Mesenchymal stem cell (in vitro differentiated cells and primary cell): ENCODE measurements at regions not wholly inside any gene's neighbourhood (a gene's known extent, or its start where the extent isn't known, plus 50 kb on each side); places are given as distances from the start of the nearest gene placed in this dataset.

Experiments used
- DNase-seq: peaks from one replicate; pipeline ENCODE4 v3.0.0-alpha.2; 2013
- H2AFZ ChIP-seq: one replicate; pipeline ENCODE4 v1.6.1; 2013; ENCODE audit warnings: low read depth, mild to moderate bottlenecking, control low read depth, inconsistent platforms, low read length, moderate library complexity
- H2AK5ac ChIP-seq: 2 replicates; pipeline ENCODE4 v1.6.1; 2013; ENCODE audit warnings: low read length, moderate library complexity, mild to moderate bottlenecking, inconsistent platforms; ENCODE audit not compliant: severe bottlenecking
- H2BK120ac ChIP-seq: one replicate; pipeline ENCODE4 v1.6.1; 2013; ENCODE audit warnings: low read depth, mild to moderate bottlenecking, inconsistent platforms, low read length, moderate library complexity
- H2BK12ac ChIP-seq, 2 experiments: one replicate each; pipeline ENCODE4 v1.6.1; 2013; ENCODE audit warnings: inconsistent platforms in 2 of 2, low read length in 2 of 2, mild to moderate bottlenecking in 2 of 2, moderate library complexity in 2 of 2, control low read depth in 1 of 2
- H2BK15ac ChIP-seq: one replicate; pipeline ENCODE4 v1.6.1; 2013; ENCODE audit warnings: mild to moderate bottlenecking, low read depth, inconsistent platforms; ENCODE audit not compliant: poor library complexity, severe bottlenecking
- H2BK5ac ChIP-seq: 2 replicates; pipeline ENCODE4 v1.6.1; 2013; ENCODE audit warnings: low read depth, mild to moderate bottlenecking, low read length, control low read depth, inconsistent platforms; ENCODE audit not compliant: poor library complexity, severe bottlenecking
- H3K14ac ChIP-seq, 2 experiments: one replicate each; pipeline ENCODE4 v1.6.1; 2013; ENCODE audit warnings: inconsistent platforms in 2 of 2, low read length in 2 of 2, control low read depth in 1 of 2, mild to moderate bottlenecking in 1 of 2, moderate library complexity in 1 of 2
- H3K18ac ChIP-seq, 2 experiments: one replicate each; pipeline ENCODE4 v1.6.1; 2013; ENCODE audit warnings: inconsistent platforms in 2 of 2, low read length in 2 of 2, control low read depth in 1 of 2, low read depth in 1 of 2, mild to moderate bottlenecking in 1 of 2
- H3K23ac ChIP-seq, 2 experiments: one replicate each; pipeline ENCODE4 v1.6.1; 2013; ENCODE audit warnings: inconsistent platforms in 2 of 2, low read length in 2 of 2, mild to moderate bottlenecking in 2 of 2, moderate library complexity in 2 of 2, control low read depth in 1 of 2
- H3K27ac ChIP-seq: 2 replicates; pipeline ENCODE4 v1.5.1; 2013; ENCODE audit warnings: mild to moderate bottlenecking, moderate library complexity, low read length, control low read depth, inconsistent platforms; ENCODE audit not compliant: poor library complexity, severe bottlenecking
- H3K27me3 ChIP-seq, 2 experiments: 2 replicates each; pipeline versions ENCODE4 v1.6.1 to v1.7.0; 2013; ENCODE audit warnings: low read length in 2 of 2, mild to moderate bottlenecking in 2 of 2, moderate library complexity in 2 of 2, control low read depth in 1 of 2, inconsistent platforms in 1 of 2; ENCODE audit not compliant: control insufficient read depth in 1 of 2, insufficient read depth in 1 of 2
- H3K36me3 ChIP-seq, 2 experiments: 2 replicates each; pipeline versions ENCODE4 v1.6.1 to v1.7.0; 2013; ENCODE audit warnings: low read length in 2 of 2, control low read depth in 1 of 2, inconsistent platforms in 1 of 2, low read depth in 1 of 2, mild to moderate bottlenecking in 1 of 2; ENCODE audit not compliant: insufficient read depth in 2 of 2, control insufficient read depth in 1 of 2
- H3K4ac ChIP-seq, 2 experiments: one replicate each; pipeline ENCODE4 v1.6.1; 2013; ENCODE audit warnings: inconsistent platforms in 2 of 2, low read length in 2 of 2, mild to moderate bottlenecking in 2 of 2, moderate library complexity in 2 of 2, control low read depth in 1 of 2, low read depth in 1 of 2
- H3K4me1 ChIP-seq: 2 replicates; pipeline ENCODE4 v1.6.1; 2013; ENCODE audit warnings: low read depth, low read length, control low read depth; ENCODE audit not compliant: control insufficient read depth, insufficient read depth
- H3K4me2 ChIP-seq: 2 replicates; pipeline ENCODE4 v1.6.1; 2013; ENCODE audit warnings: low read length, mild to moderate bottlenecking, inconsistent platforms; ENCODE audit not compliant: poor library complexity, severe bottlenecking
- H3K4me3 ChIP-seq, 2 experiments: 2 replicates each; pipeline versions ENCODE4 v1.5.1 to v1.7.0; 2013; ENCODE audit warnings: low read length in 2 of 2, mild to moderate bottlenecking in 2 of 2, control low read depth in 1 of 2, low read depth in 1 of 2; ENCODE audit not compliant: insufficient read depth in 1 of 2
- H3K79me1 ChIP-seq: replicated peaks from 2 replicates; pipeline ENCODE4 v1.6.1; 2013; ENCODE audit warnings: mild to moderate bottlenecking, control low read depth, low read length, inconsistent platforms; ENCODE audit not compliant: poor library complexity, severe bottlenecking
- H3K9ac ChIP-seq: 2 replicates; pipeline ENCODE4 v1.7.0; 2013; ENCODE audit warnings: mild to moderate bottlenecking, low read length, moderate library complexity
- H3K9me3 ChIP-seq: 2 replicates; pipeline ENCODE4 v1.7.0; 2013; ENCODE audit warnings: mild to moderate bottlenecking, low read length; ENCODE audit not compliant: control insufficient read depth
- H4K8ac ChIP-seq: one replicate; pipeline ENCODE4 v1.6.1; 2013; ENCODE audit warnings: inconsistent platforms, mild to moderate bottlenecking, low read length, moderate library complexity
- H4K91ac ChIP-seq: one replicate; pipeline ENCODE4 v1.6.1; 2013; ENCODE audit warnings: mild to moderate bottlenecking, low read length, inconsistent platforms
- WGBS: methylation state at CpG from one replicate; pipeline ENCODE4 v1.1.7; 2013; ENCODE audit warnings: mixed read lengths; 5-methylcytosine and 5-hydroxymethylcytosine counted together

DNA sequence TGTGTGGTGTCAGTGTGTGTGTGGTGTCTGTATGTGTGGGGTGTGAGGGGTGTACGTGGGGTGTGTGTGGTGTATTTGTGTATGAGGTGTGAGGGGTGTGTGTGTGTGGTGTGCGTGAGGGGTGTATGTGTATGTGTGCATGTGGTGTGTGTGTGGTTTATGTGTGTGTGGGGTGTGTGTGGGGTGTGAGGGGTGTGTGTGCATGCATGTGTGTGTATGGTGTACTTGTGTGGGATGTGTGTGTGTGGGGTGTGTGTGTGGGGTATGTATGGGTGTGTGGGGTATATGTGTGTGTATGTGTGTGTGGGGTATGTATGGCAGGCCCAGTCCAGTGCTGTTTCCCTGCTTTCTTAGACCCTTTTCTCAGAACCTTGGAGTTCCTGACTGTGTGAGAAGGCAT lies 83.3 kb downstream of the PTTG1 start:
- Histone ChIP-seq H3K27me3 (no peaks in the 10 kb centered on the region), H2BK12ac (no peak overlapping the region), H3K79me1 (no peaks in the 10 kb centered on the region), H2AFZ (no peak overlapping the region), H2AK5ac (no peak overlapping the region), H3K4me3 (no peak overlapping the region), H4K91ac (no peak overlapping the region), H3K4me2 (no peak overlapping the region), H3K23ac (no peak overlapping the region), H3K27ac (no peak overlapping the region), H3K4ac (no peak overlapping the region), H4K8ac (no peak overlapping the region), H3K14ac (no peak overlapping the region), H2BK15ac (no peak overlapping the region), H3K18ac (no peak overlapping the region), H2BK120ac (no peak overlapping the region), H3K4me1 (no peaks in the 10 kb centered on the region), H3K9me3 (no peaks in the 10 kb centered on the region), H2BK5ac (no peak overlapping the region), H3K36me3 (no peaks in the 10 kb centered on the region), H3K9ac (no peak overlapping the region)
- WGBS = 69% methylated on average over 2 of the region's 2 CpGs
- DNase-seq = no peak

DNA sequence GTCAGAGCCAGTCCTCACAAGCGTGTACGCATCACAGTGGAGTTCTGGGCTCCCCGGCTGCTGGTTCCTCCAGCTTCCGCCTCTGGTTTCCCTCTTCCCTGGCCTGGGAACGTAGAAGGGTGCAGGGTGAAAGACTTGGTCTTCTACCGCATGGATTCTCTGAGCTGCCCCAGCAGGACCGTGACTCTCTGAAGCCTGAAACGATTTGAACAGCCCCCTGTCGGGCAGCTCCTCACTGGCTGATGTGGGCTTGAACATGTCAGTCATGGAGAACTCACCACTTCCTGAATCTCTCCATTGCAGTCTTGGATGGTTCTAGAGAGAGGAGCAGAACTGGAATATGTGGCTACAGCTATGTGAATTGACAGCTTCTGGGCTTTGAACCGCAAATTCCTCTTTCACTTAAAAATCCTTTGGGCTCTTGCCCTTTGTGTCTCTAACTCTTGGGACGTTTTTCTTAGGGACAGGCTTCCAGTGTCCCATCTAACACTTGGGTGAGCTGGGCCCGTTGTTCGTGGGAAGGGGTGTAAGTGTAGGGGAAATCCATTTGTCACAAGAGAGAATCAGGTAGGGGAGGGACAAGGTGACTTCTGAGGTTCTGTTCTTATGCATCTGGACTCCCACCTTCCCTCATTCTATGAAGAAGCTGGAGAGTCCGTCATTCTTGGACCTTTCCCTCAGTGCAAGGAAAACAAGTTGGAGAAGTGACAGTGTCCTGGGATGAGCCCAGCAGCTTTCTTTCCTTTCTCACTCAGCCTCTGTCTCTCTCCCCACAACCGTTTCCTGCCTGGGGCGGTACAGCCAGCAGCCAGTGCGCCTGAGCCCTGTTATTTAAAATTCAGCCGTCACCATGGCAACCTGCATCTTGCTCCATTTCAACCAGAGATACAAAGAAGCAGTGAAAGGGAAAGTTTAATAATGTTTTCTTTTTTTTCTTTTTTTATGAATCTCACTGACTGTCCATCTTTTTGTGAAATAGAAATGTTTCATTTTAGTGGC lies 84.7 kb downstream of the PTTG1 start:
- H3K18ac ChIP-seq = no peak overlapping the region
- no peak overlapping the region for H2BK12ac ChIP-seq
- no peak overlapping the region for H4K8ac ChIP-seq
- no peak overlapping the region for H3K4me2 ChIP-seq
- no peak overlapping the region for H3K14ac ChIP-seq
- no peak overlapping the region for H2BK15ac ChIP-seq
- peak overlapping the region; percentile 5 for H3K9ac ChIP-seq
- no peak overlapping the region for H3K27ac ChIP-seq
- H2AK5ac ChIP-seq = no peak overlapping the region
- H2AFZ ChIP-seq = no peak overlapping the region
- no peak overlapping the region for H3K4me3 ChIP-seq
- DNase-seq = no peak
- no peaks in the 10 kb centered on the region for H3K36me3 ChIP-seq
- no peaks in the 10 kb centered on the region for H3K79me1 ChIP-seq
- H3K23ac ChIP-seq = no peak overlapping the region
- no peaks in the 10 kb centered on the region for H3K4me1 ChIP-seq
- WGBS = 73% methylated on average over 16 of the region's 18 CpGs
- H2BK5ac ChIP-seq = no peak overlapping the region
- H3K27me3 ChIP-seq = peaks cover 0 to under 1% of the 10 kb centered on the region in 2 experiments
- H4K91ac ChIP-seq = no peak overlapping the region
- no peaks in the 10 kb centered on the region for H3K9me3 ChIP-seq
- H3K4ac ChIP-seq = no peak overlapping the region
- no peak overlapping the region for H2BK120ac ChIP-seq

DNA sequence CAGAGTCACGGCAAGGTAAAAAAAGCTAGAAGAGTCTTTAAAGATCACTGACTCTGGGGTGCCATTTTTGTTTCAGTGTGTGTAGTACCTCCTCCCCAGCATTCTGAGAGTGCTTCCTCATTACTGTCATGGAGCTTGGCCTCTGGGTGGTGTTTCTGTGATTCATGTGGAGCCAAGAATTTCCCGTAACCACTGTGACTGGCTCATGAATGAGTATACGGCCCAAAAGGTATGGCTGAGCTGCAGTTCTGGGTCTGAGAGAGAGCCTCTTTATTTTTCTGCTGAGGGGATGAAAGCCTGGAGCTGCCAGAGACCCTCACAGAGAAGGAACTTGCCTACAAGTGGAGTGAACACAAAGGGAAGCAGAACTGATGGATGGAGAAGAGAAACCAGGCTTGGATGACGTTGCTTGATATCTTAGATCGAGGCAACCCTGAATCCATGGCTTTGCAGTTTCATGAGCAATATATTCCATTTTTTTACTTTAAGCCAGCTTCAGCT lies 85.6 kb downstream of the PTTG1 start:
- DNase-seq = no peak
- Histone ChIP-seq H2BK15ac (no peak overlapping the region), H3K27me3 (peaks cover 0 to 9% of the 10 kb centered on the region in 2 experiments), H2BK12ac (no peak overlapping the region), H3K4ac (no peak overlapping the region), H3K4me3 (no peak overlapping the region), H2AFZ (no peak overlapping the region), H3K14ac (no peak overlapping the region), H2BK120ac (no peak overlapping the region), H2BK5ac (no peak overlapping the region), H3K23ac (no peak overlapping the region), H3K36me3 (no peaks in the 10 kb centered on the region), H2AK5ac (no peak overlapping the region), H3K79me1 (no peaks in the 10 kb centered on the region), H3K9me3 (no peaks in the 10 kb centered on the region), H4K8ac (no peak overlapping the region), H3K18ac (no peak overlapping the region), H3K27ac (no peak overlapping the region), H3K4me1 (no peaks in the 10 kb centered on the region), H3K9ac (peak overlapping the region; percentile 5), H4K91ac (no peak overlapping the region), H3K4me2 (no peak overlapping the region)
- 67% methylated on average over 5 of the region's 5 CpGs for WGBS

DNA sequence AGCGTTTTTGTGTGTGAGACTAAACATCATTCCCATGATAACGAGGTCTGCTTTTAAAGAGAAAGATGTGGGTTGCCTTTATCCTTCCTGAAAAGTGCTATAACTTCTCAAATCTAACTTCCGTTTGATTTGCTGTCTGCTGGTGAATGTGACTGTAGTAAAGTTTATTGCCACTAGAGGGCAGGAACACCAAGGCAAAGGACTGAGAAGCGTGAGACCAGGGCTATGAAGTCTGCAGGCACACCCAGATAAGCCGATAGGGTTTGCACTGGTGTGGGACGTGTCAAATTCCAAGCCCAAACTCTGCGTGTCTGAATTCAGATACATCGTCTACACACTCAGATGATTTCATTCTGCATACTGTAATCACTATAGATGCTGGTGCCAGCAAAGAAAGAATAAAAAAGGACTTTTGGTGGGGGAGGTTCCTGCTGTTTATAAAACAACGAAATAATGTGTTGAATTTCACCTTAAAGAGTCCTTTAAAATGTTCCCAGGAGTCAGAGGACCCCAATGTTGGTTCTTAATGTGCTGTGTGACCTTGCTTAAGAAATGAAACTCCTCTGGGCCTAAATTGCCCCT lies 87.2 kb downstream of the PTTG1 start:
- Histone ChIP-seq H3K18ac (no peak overlapping the region), H3K9me3 (no peaks in the 10 kb centered on the region), H3K4me3 (no peak overlapping the region), H2BK15ac (no peak overlapping the region), H3K23ac (no peak overlapping the region), H3K79me1 (no peaks in the 10 kb centered on the region), H3K4me2 (no peak overlapping the region), H3K9ac (peak overlapping the region; percentile 24), H4K91ac (no peak overlapping the region), H2AK5ac (no peak overlapping the region), H2AFZ (no peak overlapping the region), H3K27me3 (peaks cover 0 to 23% of the 10 kb centered on the region in 2 experiments), H2BK12ac (no peak overlapping the region), H3K4me1 (no peaks in the 10 kb centered on the region), H3K4ac (no peak overlapping the region), H2BK5ac (no peak overlapping the region), H2BK120ac (no peak overlapping the region), H3K27ac (no peak overlapping the region), H3K14ac (no peak overlapping the region), H4K8ac (no peak overlapping the region), H3K36me3 (no peaks in the 10 kb centered on the region)
- 14% methylated on average over 7 of the region's 9 CpGs for WGBS
- peak; percentile 77 for DNase-seq
